GM13977 (cell line): ENCODE measurements at regions not wholly inside any gene's neighbourhood (a gene's known extent, or its start where the extent isn't known, plus 50 kb on each side); places are given as distances from the start of the nearest gene placed in this dataset.

Experiments used
- DNase-seq: peaks from one replicate; pipeline ENCODE4 v3.0.0; 2012; ENCODE audit warnings: low spot score
- in situ Hi-C: fragments of 300-500 bp; cut with MboI; formaldehyde crosslinking; loops from one replicate; pipeline ENCODE4 v1.12.0; 2022; ENCODE audit warnings: low sequenced_read_pairs, low pct_unique_long_range_greater_than_20kb, mixed read lengths, inconsistent platforms; ENCODE audit not compliant: unreplicated experiment
- TF ChIP-seq, protein P1 (sequence below): IDR thresholded peaks from 2 replicates; pipeline ENCODE4 v1.5.1; 2012; ENCODE audit warnings: mild to moderate bottlenecking, control low read depth; ENCODE audit not compliant: insufficient read depth; ENCODE audit errors: extremely low read depth, missing control alignments

DNA sequence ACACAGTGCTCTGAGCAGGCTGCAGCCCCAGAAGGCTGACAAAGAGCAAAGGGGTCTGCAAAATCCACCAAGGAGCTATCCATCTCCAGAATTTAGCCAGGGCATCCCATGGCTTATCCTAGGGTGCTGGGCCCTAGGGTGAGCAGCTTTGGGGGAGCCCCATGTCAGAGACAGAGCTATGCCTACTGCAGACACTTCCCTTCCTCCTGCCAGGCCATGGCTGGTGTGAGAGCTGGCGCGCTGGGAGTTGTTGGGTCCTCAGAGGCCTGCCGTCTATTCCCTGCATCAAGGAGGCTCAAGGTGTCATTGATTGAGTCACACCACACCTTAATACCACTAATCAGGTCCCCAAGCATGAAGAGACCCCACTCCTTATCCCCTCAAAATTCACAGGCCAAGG is 85.3 kb upstream of the TP53I11 start:
- DNase-seq: no peak
- TF ChIP-seq, protein P1, sequence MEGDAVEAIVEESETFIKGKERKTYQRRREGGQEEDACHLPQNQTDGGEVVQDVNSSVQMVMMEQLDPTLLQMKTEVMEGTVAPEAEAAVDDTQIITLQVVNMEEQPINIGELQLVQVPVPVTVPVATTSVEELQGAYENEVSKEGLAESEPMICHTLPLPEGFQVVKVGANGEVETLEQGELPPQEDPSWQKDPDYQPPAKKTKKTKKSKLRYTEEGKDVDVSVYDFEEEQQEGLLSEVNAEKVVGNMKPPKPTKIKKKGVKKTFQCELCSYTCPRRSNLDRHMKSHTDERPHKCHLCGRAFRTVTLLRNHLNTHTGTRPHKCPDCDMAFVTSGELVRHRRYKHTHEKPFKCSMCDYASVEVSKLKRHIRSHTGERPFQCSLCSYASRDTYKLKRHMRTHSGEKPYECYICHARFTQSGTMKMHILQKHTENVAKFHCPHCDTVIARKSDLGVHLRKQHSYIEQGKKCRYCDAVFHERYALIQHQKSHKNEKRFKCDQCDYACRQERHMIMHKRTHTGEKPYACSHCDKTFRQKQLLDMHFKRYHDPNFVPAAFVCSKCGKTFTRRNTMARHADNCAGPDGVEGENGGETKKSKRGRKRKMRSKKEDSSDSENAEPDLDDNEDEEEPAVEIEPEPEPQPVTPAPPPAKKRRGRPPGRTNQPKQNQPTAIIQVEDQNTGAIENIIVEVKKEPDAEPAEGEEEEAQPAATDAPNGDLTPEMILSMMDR: no peak
- in situ Hi-C loops: no loop called here

DNA sequence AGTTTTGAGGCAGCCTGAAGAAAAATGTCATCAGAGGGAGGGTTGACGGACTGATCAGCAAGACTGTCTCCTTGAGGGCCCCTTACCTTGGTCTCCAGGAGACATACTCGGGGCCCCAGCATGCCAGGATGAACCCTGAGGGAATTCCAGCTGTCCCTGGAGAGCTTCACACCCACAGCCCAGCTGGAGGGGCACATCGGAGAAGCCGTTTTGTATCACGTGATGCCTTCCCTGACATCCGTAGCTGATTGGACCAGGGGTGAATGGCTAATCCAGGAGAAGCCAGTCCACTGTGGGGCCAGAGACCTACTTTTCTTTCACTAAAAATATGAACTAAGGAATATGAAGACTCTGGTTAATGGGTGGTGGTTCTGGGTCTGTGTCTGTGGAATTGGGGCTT is 86.0 kb upstream of the TP53I11 start:
- in situ Hi-C loops: no loop called here
- DNase-seq: no peak
- TF ChIP-seq, protein P1: no peak

DNA sequence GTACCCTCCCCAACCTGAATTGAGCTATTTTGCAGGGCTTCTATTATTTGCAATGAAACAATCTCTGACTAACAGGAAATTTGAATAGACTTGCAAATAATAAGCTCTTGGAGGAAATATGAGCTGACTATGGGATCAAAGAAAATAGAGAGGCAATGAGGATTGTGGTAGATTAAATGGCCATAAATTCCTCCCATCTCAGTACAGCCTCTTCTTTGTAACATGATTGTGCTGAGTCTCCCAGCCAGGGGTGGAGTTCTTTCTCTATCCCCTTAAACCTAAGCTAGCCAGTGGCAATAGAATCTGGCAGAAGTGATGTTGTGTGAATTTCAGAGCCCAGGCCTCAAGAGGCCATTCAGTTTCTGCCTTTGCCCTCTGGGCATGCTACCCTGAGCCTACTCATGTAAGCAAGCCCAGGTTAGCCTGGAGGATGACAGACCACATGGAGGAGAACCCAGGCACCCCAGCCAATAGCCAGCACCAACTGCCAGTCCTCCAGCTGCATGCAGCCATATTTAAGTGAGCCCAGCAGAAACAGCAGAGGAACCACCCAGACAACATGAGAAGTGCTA is 86.8 kb upstream of the TP53I11 start:
- TF ChIP-seq, protein P1: no peak

DNA sequence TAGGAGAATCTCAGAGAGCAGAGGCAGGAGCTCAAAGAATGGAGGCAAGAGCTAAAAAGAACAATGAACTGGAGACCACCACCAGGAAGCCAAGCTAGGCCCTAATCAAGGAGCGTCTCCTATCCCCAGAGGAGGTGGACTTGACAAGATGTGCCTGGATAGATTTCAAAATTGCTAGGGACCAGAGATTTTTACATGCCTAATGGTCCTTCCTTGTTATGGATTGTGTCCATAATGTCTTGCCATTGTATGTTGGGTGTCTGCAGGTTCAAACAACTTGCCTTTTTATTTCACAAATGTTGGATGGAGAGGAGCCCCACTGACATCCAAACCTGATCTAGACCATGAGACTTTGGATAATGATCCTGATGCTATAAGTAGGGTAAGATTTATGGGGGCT is 88.2 kb upstream of the TP53I11 start:
- no peak for DNase-seq
- TF ChIP-seq, protein P1: no peak
- in situ Hi-C loops: no loop called here

More for the DNA sequence above, 86.8 kb upstream of the TP53I11 start:
- in situ Hi-C loops: no loop called here
- DNase-seq: no peak

DNA sequence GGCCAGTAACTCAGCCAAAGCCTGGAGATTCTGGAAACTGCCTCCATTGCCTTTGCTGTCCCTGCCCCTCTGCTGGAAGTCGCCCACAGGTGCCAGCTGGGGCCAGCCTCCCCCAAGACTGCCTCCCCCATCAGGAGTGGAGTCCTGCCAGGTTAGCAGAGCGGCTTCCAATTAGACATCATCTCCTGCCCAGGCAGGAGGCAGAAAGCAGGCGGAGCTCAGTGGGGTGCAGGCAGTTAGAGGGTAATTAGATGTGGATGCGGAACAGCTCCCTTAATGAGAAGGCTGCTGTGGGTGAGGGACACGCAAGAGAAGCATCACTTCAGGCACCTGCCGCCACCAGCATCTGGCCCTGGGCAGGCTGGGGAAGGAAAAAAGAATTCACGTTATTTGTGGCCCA is 90.9 kb upstream of the TP53I11 start:
- DNase-seq: no peak
- in situ Hi-C loops: no loop called here
- TF ChIP-seq, protein P1: no peak

DNA sequence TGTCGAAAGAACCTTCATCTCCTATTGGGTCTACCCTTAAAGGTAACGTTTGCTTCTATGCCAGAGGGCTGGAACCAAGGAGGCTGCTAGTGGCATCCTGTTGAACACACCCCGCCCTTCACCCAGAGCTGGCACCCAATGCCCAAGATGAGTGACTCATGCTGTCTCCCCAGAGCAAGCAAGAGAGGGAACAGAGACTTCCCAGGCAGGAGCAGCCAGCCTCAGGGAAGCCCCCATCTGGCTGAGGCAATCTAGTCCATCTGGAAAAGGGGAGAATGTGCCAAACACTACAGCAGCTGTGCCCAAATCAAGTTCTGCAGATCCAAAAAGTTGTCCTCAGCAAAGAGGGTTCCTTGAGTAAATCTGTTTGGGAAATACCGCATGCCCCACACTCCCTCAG is 91.9 kb upstream of the TP53I11 start:
- TF ChIP-seq, protein P1: no peak
- in situ Hi-C loops: no loop called here
- DNase-seq: no peak
